HEK293 (cell line): ENCODE measurements at regions not wholly inside any gene's neighbourhood (a gene's known extent, or its start where the extent isn't known, plus 50 kb on each side); places are given as distances from the start of the nearest gene placed in this dataset.

Source experiments
- CTCF ChIA-PET: fragments of 350-600 bp; formaldehyde crosslinking; extraction: SDS; loops from one replicate; lab custom pipeline; 2021; ENCODE audit warnings: antibody characterized with exemption; lab: Yijun Ruan, JAX
- POLR2A ChIA-PET: fragments of 300-600 bp; formaldehyde crosslinking; extraction: SDS; loops from one replicate; lab custom pipeline; 2020; ENCODE audit warnings: antibody characterized with exemption, inconsistent platforms; lab: Yijun Ruan, JAX
- H3K27ac ChIP-seq: fragments of 200-500 bp; sonication (Bioruptor generic); 2 replicates; pipeline ENCODE4 v1.5.1; 2014; ENCODE audit warnings: low read depth, low read length, control low read depth, inconsistent platforms; ENCODE audit errors: extremely low read depth
- H3K36me3 ChIP-seq, 2 experiments: fragments of 200-500 bp in 1 of 2; sonication (Bioruptor generic) in 1 of 2; 1 replicate in 1 of 2; 2 replicates in 1 of 2; pipeline ENCODE4 v1.5.1; 2014 to 2017; ENCODE audit warnings: inconsistent platforms in 2 of 2, low read length in 2 of 2; ENCODE audit not compliant: control insufficient read depth in 2 of 2, insufficient read depth in 1 of 2
- H3K4me1 ChIP-seq: fragments of 200-500 bp; sonication (Bioruptor generic); 2 replicates; pipeline ENCODE4 v1.5.1; 2014; ENCODE audit warnings: mild to moderate bottlenecking, low read length, inconsistent platforms; ENCODE audit not compliant: control insufficient read depth, insufficient read depth
- H3K4me3 ChIP-seq: 2 replicates; pipeline ENCODE4 v1.5.1; 2011; ENCODE audit warnings: low read depth, mild to moderate bottlenecking, control low read depth, low read length, moderate library complexity
- H3K9me3 ChIP-seq: fragments of 200-500 bp; sonication (Bioruptor generic); 2 replicates; pipeline ENCODE4 v1.5.1; 2014; ENCODE audit warnings: low read depth, low read length, inconsistent platforms; ENCODE audit not compliant: control insufficient read depth, insufficient read depth
- BCL11B ChIP-seq: fragments of 450-650 bp; formaldehyde crosslinking; IDR thresholded peaks from 2 replicates; pipeline ENCODE4 v1.5.1; 2016; ENCODE audit warnings: low read depth, missing biosample characterization, missing genetic modification characterization
- FEZF1 ChIP-seq: fragments of 450-650 bp; formaldehyde crosslinking; IDR thresholded peaks from 2 replicates; pipeline ENCODE4 v1.5.1; 2016; ENCODE audit warnings: missing biosample characterization, missing genetic modification characterization
- INSM2 ChIP-seq: fragments of 450-650 bp; formaldehyde crosslinking; IDR thresholded peaks from 2 replicates; pipeline ENCODE4 v1.5.1; 2016; ENCODE audit warnings: missing biosample characterization, missing genetic modification characterization
- OSR2 ChIP-seq: fragments of 450-650 bp; formaldehyde crosslinking; IDR thresholded peaks from 2 replicates; pipeline ENCODE4 v1.5.1; 2016; ENCODE audit warnings: missing biosample characterization, missing genetic modification characterization
- PRDM2 ChIP-seq: fragments of 450-650 bp; formaldehyde crosslinking; IDR thresholded peaks from 2 replicates; pipeline ENCODE4 v1.5.1; 2016; ENCODE audit warnings: missing biosample characterization, missing genetic modification characterization, borderline replicate concordance
- SCRT2 ChIP-seq: fragments of 450-650 bp; formaldehyde crosslinking; IDR thresholded peaks from 2 replicates; pipeline ENCODE4 v1.5.1; 2016; ENCODE audit warnings: missing biosample characterization, missing genetic modification characterization
- SP7 ChIP-seq: fragments of 450-650 bp; formaldehyde crosslinking; IDR thresholded peaks from 2 replicates; pipeline ENCODE4 v1.5.1; 2016; ENCODE audit warnings: missing biosample characterization, missing genetic modification characterization
- ZFHX2 ChIP-seq: fragments of 450-650 bp; formaldehyde crosslinking; conservative IDR thresholded peaks from 2 replicates; pipeline ENCODE4 v1.5.1; 2016; ENCODE audit warnings: missing biosample characterization, missing genetic modification characterization
- ZFP69B ChIP-seq: fragments of 450-650 bp; formaldehyde crosslinking; IDR thresholded peaks from 2 replicates; pipeline ENCODE4 v1.5.1; 2016; ENCODE audit warnings: missing biosample characterization, missing genetic modification characterization
- ZNF121 ChIP-seq: fragments of 450-650 bp; formaldehyde crosslinking; IDR thresholded peaks from 2 replicates; pipeline ENCODE4 v1.5.1; 2016; ENCODE audit warnings: missing biosample characterization, missing genetic modification characterization
- ZNF133 ChIP-seq: fragments of 450-650 bp; formaldehyde crosslinking; IDR thresholded peaks from 2 replicates; pipeline ENCODE4 v1.5.1; 2016; ENCODE audit warnings: missing biosample characterization, missing genetic modification characterization
- ZNF16 ChIP-seq: fragments of 450-650 bp; formaldehyde crosslinking; IDR thresholded peaks from 2 replicates; pipeline ENCODE4 v1.5.1; 2016; ENCODE audit warnings: low read depth, missing biosample characterization, missing genetic modification characterization
- ZNF19 ChIP-seq: fragments of 450-650 bp; formaldehyde crosslinking; IDR thresholded peaks from 2 replicates; pipeline ENCODE4; 2016; ENCODE audit warnings: missing biosample characterization, missing genetic modification characterization, low read depth
- ZNF248 ChIP-seq: fragments of 450-650 bp; formaldehyde crosslinking; IDR thresholded peaks from 2 replicates; pipeline ENCODE4 v1.5.1; 2017; ENCODE audit warnings: missing biosample characterization, missing genetic modification characterization
- ZNF324 ChIP-seq: fragments of 450-650 bp; formaldehyde crosslinking; IDR thresholded peaks from 2 replicates; pipeline ENCODE4 v1.5.1; 2016; ENCODE audit warnings: missing biosample characterization, missing genetic modification characterization
- ZNF404 ChIP-seq: fragments of 450-650 bp; formaldehyde crosslinking; IDR thresholded peaks from 2 replicates; pipeline ENCODE4 v1.5.1; 2017; ENCODE audit warnings: missing biosample characterization, missing genetic modification characterization
- ZNF426 ChIP-seq: fragments of 450-650 bp; formaldehyde crosslinking; IDR thresholded peaks from 2 replicates; pipeline ENCODE4 v1.5.1; 2017; ENCODE audit warnings: missing biosample characterization, missing genetic modification characterization, mild to moderate bottlenecking, inconsistent platforms, moderate library complexity
- ZNF544 ChIP-seq: fragments of 450-650 bp; formaldehyde crosslinking; IDR thresholded peaks from 2 replicates; pipeline ENCODE4 v1.5.0; 2017; ENCODE audit warnings: missing biosample characterization, missing genetic modification characterization
- ZNF585B ChIP-seq: fragments of 450-650 bp; formaldehyde crosslinking; IDR thresholded peaks from 2 replicates; pipeline ENCODE4 v1.5.1; 2016; ENCODE audit warnings: missing biosample characterization, missing genetic modification characterization
- ZNF658 ChIP-seq: fragments of 450-650 bp; formaldehyde crosslinking; IDR thresholded peaks from 2 replicates; pipeline ENCODE4; 2016; ENCODE audit warnings: missing biosample characterization, missing genetic modification characterization
- ZSCAN4 ChIP-seq: fragments of 450-650 bp; formaldehyde crosslinking; IDR thresholded peaks from 2 replicates; pipeline ENCODE4 v1.5.1; 2017; ENCODE audit warnings: missing biosample characterization, missing genetic modification characterization

GRCh38 chr18:73784853-73785252, 362.8 kb downstream of the FBXO15 start:
- CTCF ChIA-PET: interaction anchor here (0.6 kb wide), 1 partner anchor 538 kb away, joined by 5 read pairs; no protein-coding TSS in a partner anchor
- H3K4me3 ChIP-seq: no peak overlapping the region
- TF ChIP-seq OSR2 (tag by site-specific recombination): no peak
- no peak for TF ChIP-seq ZNF121 (tag by site-specific recombination)
- no peak for TF ChIP-seq INSM2 (tag by site-specific recombination)
- no peak for TF ChIP-seq SP7 (tag by site-specific recombination)
- TF ChIP-seq ZNF658 (tag by site-specific recombination): no peak
- TF ChIP-seq ZNF544: no peak
- TF ChIP-seq FEZF1 (tag by site-specific recombination): no peak
- no peak for TF ChIP-seq BCL11B (tag by site-specific recombination)
- no peak for TF ChIP-seq ZFHX2 (tag by site-specific recombination)
- no peak for TF ChIP-seq ZNF133 (tag by site-specific recombination)
- no peak for TF ChIP-seq PRDM2 (tag by site-specific recombination)
- POLR2A ChIA-PET: no interaction called here
- H3K27ac ChIP-seq: no peak overlapping the region
- no peaks in the 10 kb centered on the region for H3K9me3 ChIP-seq
- H3K36me3 ChIP-seq: no peaks in the 10 kb centered on the region
- H3K4me1 ChIP-seq: no peaks in the 10 kb centered on the region

- Histone ChIP-seq H3K9me3 (no peaks in the 10 kb centered on the region), H3K36me3 (no peaks in the 10 kb centered on the region)
- ChIA-PET POLR2A (no interaction called here), CTCF (interaction anchor here (0.6 kb wide), 1 partner anchor 977 kb away, joined by 5 read pairs; no protein-coding TSS in a partner anchor)
- TF ChIP-seq ZNF324 (no peak), ZNF248 (tag by site-specific recombination) (no peak), ZNF585B (tag by site-specific recombination) (no peak), ZNF19 (tag by site-specific recombination) (no peak), ZNF426 (tag by site-specific recombination) (no peak)
- TF ChIP-seq, all 188 proteins: peak for 0
- H3K4me3 ChIP-seq: no peak overlapping the region
- no peak overlapping the region for H3K27ac ChIP-seq
- H3K4me1 ChIP-seq: no peaks in the 10 kb centered on the region
These were observed 365.2 kb downstream of the FBXO15 start for GRCh38 chr18:73782405-73782804.

- Histone ChIP-seq H3K36me3 (no peaks in the 10 kb centered on the region), H3K9me3 (no peaks in the 10 kb centered on the region), H3K27ac (no peak overlapping the region), H3K4me3 (no peak overlapping the region), H3K4me1 (no peaks in the 10 kb centered on the region)
- ChIA-PET CTCF (no interaction called here), POLR2A (no interaction called here)
- TF ChIP-seq ZNF404 (no peak), BCL11B (tag by site-specific recombination) (no peak), SCRT2 (tag by site-specific recombination) (no peak), ZSCAN4 (no peak), ZFP69B (tag by site-specific recombination) (no peak), ZNF16 (tag by site-specific recombination) (no peak)
These were observed 367.4 kb downstream of the FBXO15 start for GRCh38 chr18:73780218-73780617.
